Stimulated activated memory B cell treated with anti-CD40 and anti-IgM and Interleukin-4, amounts not matched to agents 10 μg/mL and 1 μg/mL and 100 μg/mL, for 72 hours (primary cell): ENCODE measurements at regions not wholly inside any gene's neighbourhood (a gene's known extent, or its start where the extent isn't known, plus 50 kb on each side); places are given as distances from the start of the nearest gene placed in this dataset.

Experiments used
- ATAC-seq: fragments of 150-1000 bp; cut with Tn5 transposase; 2 replicates; pipeline ENCODE4 v1.10.0; 2021
- H3K27ac Mint-ChIP-seq: one replicate; pipeline ENCODE4 v1.8.0; 2022; ENCODE audit warnings: mild to moderate bottlenecking, mixed read lengths
- H3K27me3 Mint-ChIP-seq: one replicate; pipeline ENCODE4 v1.8.0; 2022; ENCODE audit warnings: mixed read lengths
- H3K36me3 Mint-ChIP-seq: one replicate; pipeline ENCODE4 v1.8.0; 2022; ENCODE audit warnings: mixed read lengths
- H3K4me1 Mint-ChIP-seq: one replicate; pipeline ENCODE4 v1.8.0; 2022; ENCODE audit warnings: mixed read lengths
- H3K4me3 Mint-ChIP-seq: one replicate; pipeline ENCODE4 v1.8.0; 2022; ENCODE audit warnings: mild to moderate bottlenecking, moderate library complexity, mixed read lengths
- H3K9me3 Mint-ChIP-seq: one replicate; pipeline ENCODE4 v1.8.0; 2022; ENCODE audit warnings: mixed read lengths

DNA sequence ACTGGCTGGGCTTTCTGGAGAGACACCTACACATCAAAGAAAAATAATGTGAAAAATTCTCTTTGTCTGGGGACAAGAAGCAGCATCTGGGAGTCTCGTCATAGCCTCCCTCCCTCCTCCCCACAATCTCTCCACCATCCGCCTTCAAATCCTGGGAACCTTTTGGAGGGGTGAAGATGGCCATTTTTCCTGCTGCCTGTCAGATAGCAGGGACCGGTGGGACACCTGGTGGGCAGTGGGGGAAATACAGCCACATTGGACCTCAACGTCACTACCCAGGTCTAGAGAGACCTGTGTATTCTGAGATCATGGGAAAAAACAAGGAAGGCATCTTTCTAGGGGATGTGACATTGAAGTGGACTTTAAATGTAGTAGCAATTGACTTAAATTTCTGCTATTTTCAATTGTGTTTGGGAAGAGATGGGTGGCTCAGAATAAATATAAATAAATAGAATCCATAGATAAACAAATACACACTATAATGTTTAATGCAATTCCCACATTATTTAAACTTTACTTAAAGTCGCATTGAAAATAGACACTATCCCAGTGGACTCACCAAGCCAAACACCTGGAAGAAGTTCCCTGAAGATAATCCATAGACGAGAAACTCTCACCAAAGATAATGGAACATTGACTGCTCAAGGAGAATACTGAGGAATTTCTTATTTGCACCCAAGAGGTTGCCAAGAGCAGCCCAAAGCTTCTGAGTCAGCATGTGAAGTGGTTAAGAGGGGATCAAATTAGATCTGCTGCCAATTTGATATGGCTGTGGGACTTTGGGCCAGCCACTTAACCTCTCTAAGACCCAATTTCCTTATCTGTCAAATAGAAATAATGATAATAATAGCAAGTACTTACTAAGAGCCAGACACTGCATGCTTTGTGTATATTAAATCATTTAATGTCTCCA is 147.6 kb upstream of the CAMK1G start:
- peaks cover 26% of the 10 kb centered on the region for H3K27me3 Mint-ChIP-seq
- no peak overlapping the region for H3K27ac Mint-ChIP-seq
- no peak for ATAC-seq
- H3K4me1 Mint-ChIP-seq: no peaks in the 10 kb centered on the region
- H3K4me3 Mint-ChIP-seq: no peak overlapping the region
- H3K9me3 Mint-ChIP-seq: peaks cover 6% of the 10 kb centered on the region
- no peaks in the 10 kb centered on the region for H3K36me3 Mint-ChIP-seq

DNA sequence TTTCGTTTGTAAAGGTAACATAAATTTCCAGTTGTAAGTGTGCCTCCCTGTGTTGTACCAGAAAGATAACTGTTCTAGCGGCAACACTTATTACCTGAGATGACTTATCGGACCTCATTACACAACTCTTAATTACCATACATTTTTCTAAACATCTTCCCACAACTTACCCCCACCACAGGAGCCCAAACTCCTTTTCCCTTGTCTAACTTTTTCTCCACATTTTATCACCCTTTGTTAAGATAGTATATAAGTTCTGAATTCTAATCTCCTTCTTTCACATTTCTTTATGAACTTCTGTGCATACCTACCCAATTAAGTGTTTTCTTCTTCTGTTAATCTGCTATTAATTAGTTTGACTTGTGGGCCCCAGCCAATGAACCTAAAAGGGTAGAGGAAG is 143.7 kb upstream of the CAMK1G start:
- no peak overlapping the region for H3K27ac Mint-ChIP-seq
- ATAC-seq: no peak
- H3K27me3 Mint-ChIP-seq: peaks cover 17% of the 10 kb centered on the region
- H3K9me3 Mint-ChIP-seq: peaks cover 6% of the 10 kb centered on the region
- no peak overlapping the region for H3K4me3 Mint-ChIP-seq
- H3K36me3 Mint-ChIP-seq: no peaks in the 10 kb centered on the region
- no peaks in the 10 kb centered on the region for H3K4me1 Mint-ChIP-seq

DNA sequence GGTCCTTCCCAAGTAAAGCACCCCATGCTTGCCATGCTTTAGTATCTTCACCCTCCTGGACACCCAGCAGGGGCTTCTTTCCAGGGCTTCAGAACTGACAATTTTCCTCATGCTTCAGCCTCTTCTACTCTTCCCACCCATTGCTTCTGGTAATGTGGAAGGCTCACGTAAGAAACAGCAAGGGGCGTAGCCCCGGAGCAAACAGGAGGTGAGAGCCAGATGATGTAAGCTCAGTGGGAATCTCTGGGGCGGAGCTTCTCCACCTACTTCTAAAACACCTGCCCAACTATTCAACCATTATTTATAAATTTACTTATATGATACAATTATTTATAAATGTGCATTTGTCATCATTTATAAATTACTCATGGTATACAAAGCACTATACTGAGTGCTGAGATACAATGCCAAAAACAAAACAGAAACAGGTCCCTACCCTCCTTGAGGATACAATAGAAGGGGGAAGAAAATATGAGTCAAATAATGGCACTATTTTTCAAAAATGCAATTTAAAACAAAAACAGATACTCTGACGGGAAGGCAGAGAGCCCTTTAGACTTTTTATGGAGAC is 140.1 kb upstream of the CAMK1G start:
- H3K9me3 Mint-ChIP-seq: peaks cover 6% of the 10 kb centered on the region
- H3K4me3 Mint-ChIP-seq: no peak overlapping the region
- no peaks in the 10 kb centered on the region for H3K36me3 Mint-ChIP-seq
- ATAC-seq: no peak
- no peaks in the 10 kb centered on the region for H3K4me1 Mint-ChIP-seq
- H3K27me3 Mint-ChIP-seq: peaks cover 8% of the 10 kb centered on the region
- no peak overlapping the region for H3K27ac Mint-ChIP-seq

DNA sequence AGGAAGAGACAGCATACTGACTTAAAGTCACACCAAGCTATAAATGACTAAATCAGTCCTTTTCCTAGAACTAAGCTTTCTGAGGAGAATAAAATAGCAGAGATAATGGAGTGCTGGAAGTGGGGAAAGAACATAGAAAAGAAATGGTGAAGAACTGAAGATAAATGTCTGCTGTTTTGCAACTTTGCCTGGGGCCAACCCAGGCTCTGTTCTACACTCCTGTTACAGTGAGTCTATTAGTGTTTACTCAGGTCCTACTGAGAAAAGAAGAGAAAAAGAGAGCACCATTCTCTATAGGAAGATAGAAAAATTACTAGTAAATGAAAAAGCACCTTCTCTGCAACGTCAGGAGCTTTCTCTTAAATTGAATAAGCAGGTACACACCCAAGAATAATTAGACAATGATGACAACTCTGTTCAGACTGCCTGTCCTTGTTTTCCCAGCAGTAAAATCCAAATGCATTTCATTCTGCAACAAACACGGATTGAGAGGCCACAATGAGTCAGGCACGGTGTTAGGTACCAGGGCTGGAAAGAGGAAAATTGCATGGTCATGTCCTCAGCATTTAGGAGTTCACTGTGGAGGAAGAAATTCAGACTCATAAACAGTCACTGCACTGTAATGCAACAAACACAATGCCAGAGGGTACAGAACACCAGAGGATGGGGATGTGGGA is 139.4 kb upstream of the CAMK1G start:
- no peak for ATAC-seq
- Mint-ChIP-seq H3K4me3 (no peak overlapping the region), H3K36me3 (no peaks in the 10 kb centered on the region), H3K9me3 (peaks cover 6% of the 10 kb centered on the region), H3K27me3 (peaks cover 8% of the 10 kb centered on the region), H3K27ac (no peak overlapping the region), H3K4me1 (no peaks in the 10 kb centered on the region)

DNA sequence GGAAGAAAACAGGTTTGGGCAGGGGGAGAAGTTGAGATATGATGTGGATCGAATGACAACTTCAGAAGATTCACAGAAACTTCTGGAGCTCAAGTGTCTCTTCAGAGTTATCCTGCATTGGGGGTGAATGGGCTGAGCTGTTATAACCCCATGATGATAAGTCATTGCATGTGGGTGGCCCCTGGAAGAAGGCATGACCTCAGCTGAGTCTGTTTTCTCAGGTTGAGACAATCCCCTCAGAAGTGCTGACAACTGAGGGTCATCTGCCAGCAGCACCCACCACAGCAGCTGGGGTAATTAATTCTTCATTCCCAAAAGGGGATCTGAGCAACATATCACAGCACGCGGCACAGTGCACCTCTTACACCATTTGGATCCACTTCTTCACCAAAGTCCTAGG is 138.6 kb upstream of the CAMK1G start:
- Mint-ChIP-seq H3K4me3 (no peak overlapping the region), H3K36me3 (no peaks in the 10 kb centered on the region), H3K9me3 (peaks cover 3% of the 10 kb centered on the region), H3K4me1 (no peaks in the 10 kb centered on the region), H3K27me3 (peaks cover 4% of the 10 kb centered on the region), H3K27ac (no peak overlapping the region)
- ATAC-seq: no peak

DNA sequence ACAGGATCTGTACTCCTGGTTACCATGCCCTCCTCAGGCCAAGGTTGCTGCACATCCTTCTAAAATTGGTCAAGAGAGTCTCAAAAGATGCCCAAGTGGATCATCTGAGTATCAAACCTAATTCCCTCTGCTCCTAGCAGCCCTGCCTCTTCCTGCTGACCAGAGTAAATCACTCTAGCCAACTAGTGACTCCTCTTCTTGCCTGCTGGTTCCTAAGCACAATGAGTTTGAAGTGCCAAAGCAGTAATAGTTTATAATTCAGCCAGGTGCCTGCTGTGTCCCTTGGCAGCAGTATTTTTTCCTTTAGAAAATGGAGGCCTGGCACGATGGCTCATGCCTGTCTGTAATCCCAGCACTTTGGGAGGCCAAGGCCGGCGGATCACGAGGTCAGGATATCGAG is 137.9 kb upstream of the CAMK1G start:
- no peak overlapping the region for H3K27ac Mint-ChIP-seq
- no peaks in the 10 kb centered on the region for H3K27me3 Mint-ChIP-seq
- no peak overlapping the region for H3K4me3 Mint-ChIP-seq
- no peak for ATAC-seq
- no peaks in the 10 kb centered on the region for H3K4me1 Mint-ChIP-seq
- H3K36me3 Mint-ChIP-seq: no peaks in the 10 kb centered on the region
- no peaks in the 10 kb centered on the region for H3K9me3 Mint-ChIP-seq

DNA sequence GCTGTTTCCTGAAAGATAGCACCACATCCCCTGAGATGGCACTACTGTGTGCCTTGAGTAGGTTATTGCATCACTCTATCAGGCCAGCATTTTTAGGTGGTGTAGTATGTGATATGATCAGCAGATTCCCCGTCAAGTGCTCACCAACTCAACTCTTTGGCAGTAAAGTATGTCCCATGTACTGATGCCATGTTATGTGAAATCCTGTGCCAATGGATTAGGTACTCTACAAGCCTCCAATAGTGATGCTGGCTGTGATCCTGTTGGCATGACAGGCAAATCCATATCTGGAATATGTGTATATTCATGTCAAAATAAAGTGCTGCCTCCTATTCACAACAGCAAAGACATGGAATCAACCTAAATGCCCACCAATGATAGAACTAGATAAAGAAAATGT is 137.2 kb upstream of the CAMK1G start:
- H3K9me3 Mint-ChIP-seq: no peaks in the 10 kb centered on the region
- no peaks in the 10 kb centered on the region for H3K36me3 Mint-ChIP-seq
- ATAC-seq: no peak
- H3K4me1 Mint-ChIP-seq: no peaks in the 10 kb centered on the region
- peaks cover 3% of the 10 kb centered on the region for H3K27me3 Mint-ChIP-seq
- H3K4me3 Mint-ChIP-seq: no peak overlapping the region
- no peak overlapping the region for H3K27ac Mint-ChIP-seq

DNA sequence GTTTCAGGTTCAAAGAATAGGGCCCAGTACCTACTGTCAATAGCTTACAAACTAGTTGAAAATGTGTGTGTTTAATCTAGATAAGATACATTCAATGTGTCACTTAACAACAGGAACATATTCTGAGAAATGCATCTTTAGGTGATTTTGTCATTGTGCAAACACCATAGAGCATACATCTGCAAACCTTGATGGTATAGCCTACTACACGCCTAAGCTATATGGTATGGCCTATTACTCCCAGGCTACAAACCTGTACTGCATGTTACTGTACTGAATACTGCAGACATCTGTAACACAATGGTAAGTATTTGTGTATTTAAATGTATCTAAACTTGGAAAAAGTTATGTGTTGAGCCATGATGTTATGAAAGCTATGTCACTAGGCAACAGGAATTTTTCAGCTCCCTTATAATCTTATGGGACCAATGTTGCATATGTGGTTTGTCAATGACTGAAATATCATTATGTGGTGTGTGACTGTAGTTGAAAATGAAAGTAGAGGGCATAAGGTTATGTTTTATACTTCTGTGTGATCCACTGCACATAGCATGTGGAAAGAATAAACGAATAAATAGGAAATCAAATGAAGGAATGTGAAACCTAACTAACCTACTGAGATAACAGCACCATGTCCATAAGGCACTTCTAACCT is 129.0 kb upstream of the CAMK1G start:
- H3K36me3 Mint-ChIP-seq: no peaks in the 10 kb centered on the region
- no peak for ATAC-seq
- peaks cover 36% of the 10 kb centered on the region for H3K27me3 Mint-ChIP-seq
- no peaks in the 10 kb centered on the region for H3K9me3 Mint-ChIP-seq
- no peaks in the 10 kb centered on the region for H3K4me1 Mint-ChIP-seq
- H3K4me3 Mint-ChIP-seq: no peak overlapping the region
- no peak overlapping the region for H3K27ac Mint-ChIP-seq

DNA sequence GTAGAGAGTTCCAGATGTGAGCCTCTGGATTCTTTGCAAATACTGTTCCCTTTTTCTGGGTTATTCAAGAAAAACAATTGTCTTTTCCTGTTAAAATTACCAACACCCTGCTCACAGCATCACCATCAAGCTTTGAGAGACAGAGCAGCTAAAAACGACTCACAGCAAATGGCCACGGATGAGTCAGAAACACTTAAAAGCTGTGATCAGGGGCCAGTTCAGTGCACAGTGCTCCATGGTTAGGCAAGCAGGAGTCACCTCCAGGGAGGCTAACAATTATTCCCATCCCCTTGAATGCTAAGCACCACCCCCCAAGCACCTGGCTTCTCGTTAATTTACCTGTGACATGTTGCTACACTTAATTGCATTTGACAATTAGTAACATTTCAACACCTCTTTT is 128.4 kb upstream of the CAMK1G start:
- H3K4me1 Mint-ChIP-seq: no peaks in the 10 kb centered on the region
- no peak overlapping the region for H3K27ac Mint-ChIP-seq
- H3K9me3 Mint-ChIP-seq: no peaks in the 10 kb centered on the region
- H3K27me3 Mint-ChIP-seq: peaks cover 36% of the 10 kb centered on the region
- no peak for ATAC-seq
- H3K4me3 Mint-ChIP-seq: no peak overlapping the region
- H3K36me3 Mint-ChIP-seq: no peaks in the 10 kb centered on the region

DNA sequence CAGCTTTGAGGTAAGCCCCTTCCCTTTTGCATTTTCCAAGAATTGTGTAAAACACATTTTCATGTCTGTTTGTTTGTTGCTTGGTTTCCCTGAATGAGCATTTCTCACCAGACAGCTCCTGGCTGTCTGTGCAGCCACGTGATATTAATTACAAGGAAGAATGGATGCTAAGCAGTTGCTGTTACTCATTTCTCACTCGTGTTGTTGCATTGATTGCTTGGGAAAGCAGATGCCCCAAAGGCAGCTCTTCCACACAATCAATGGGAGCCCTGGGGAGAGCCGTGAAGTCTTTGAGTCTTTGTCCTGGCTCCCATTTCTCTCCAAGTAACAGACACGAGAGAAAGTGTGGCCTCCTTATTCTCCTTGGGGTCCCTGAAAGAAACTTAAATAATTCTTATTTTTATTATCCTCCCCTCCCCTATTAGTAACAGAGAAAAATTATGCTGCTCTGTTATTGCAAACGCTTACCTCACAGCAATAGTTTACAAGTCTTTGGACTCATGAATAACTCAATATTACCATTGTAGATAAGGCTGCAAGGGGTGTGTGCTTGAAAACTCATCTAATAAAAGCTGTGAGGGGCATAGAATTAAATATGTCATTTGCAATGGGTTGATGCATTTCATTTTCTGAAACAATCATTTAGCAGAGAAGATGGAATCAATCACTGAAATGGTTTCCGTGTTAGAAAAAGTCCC is 127.7 kb upstream of the CAMK1G start:
- Mint-ChIP-seq H3K27me3 (peaks cover 36% of the 10 kb centered on the region), H3K9me3 (peaks cover 2% of the 10 kb centered on the region), H3K4me1 (no peaks in the 10 kb centered on the region), H3K4me3 (no peak overlapping the region), H3K36me3 (no peaks in the 10 kb centered on the region), H3K27ac (no peak overlapping the region)
- no peak for ATAC-seq

DNA sequence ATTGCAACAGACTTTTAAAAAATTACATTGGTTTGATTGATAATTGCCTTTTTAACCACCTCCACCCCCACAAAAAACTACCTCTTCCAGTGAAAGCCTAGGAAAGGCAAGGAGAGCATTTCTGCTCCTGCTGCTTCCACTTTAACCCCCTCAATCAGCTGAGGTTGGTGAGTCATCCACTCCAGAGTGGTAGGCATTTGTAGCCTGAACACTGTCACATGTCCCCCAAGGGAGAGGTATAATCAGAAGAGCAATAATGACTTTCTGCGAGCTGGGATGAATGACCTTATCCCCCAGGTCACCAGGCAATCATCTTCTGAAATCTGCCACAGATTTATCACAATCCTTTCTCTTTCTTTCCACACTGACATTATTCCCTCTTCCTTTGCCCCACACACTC is 126.6 kb upstream of the CAMK1G start:
- Mint-ChIP-seq H3K27me3 (peaks cover 28% of the 10 kb centered on the region), H3K4me3 (no peak overlapping the region)
- ATAC-seq: no peak

DNA sequence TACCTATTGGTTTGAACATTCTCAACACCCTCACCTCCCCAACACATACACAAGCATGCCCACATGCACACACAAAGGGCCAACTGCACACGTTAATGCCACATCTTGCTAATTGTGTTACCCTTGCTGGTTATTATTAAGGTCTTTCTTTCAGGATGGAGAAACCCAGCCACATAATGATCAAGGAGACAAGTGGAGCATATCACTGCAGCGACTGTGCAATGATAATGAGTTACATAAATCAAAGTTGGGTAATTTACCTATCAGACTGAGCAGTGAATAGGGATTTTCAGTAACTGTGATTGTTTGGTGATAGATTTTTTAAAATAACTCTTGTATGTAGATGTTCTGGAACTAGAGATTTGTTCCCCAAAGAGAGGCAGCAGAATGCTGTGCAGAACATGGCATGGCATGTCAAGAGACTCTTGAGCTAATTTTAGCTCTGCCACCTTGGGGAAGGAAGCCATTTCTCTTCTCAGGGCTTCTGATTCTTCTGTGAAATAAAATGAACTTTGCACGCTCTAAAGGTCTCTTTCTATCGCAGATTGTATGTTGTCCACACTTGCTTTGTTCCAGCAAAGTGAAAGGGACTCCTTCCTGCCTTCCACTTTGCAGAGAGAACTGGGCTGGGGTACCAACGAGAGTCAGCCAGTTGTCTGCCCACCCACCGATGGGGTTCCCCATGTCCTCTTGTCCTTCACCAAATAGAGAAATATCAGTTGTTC is 126.0 kb upstream of the CAMK1G start:
- no peak overlapping the region for H3K4me3 Mint-ChIP-seq
- no peak for ATAC-seq
- peaks cover 21% of the 10 kb centered on the region for H3K27me3 Mint-ChIP-seq
- no peaks in the 10 kb centered on the region for H3K4me1 Mint-ChIP-seq
- H3K9me3 Mint-ChIP-seq: peaks cover 9% of the 10 kb centered on the region
- H3K27ac Mint-ChIP-seq: no peak overlapping the region
- H3K36me3 Mint-ChIP-seq: no peaks in the 10 kb centered on the region

More for the DNA sequence above, 126.6 kb upstream of the CAMK1G start:
- Mint-ChIP-seq H3K36me3 (no peaks in the 10 kb centered on the region), H3K27ac (no peak overlapping the region), H3K9me3 (peaks cover 8% of the 10 kb centered on the region), H3K4me1 (no peaks in the 10 kb centered on the region)

DNA sequence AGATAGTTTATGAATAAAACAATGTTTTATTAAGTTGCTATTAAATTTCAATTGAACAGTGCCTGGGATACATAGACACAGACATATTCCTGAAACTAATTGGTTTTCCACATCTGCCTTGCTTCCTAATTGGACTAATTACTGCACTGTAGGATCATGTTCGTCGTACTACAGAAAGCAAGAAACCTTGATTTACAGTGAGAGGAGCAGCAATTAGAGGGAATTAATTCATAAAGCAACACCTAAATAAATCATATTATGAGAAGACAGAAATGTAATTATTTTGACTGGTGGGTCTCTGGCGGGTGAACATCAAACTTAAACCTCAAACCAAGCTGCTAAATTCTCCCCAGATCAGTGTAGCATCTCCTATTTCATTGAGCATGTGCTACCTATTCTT is 124.6 kb upstream of the CAMK1G start:
- Mint-ChIP-seq H3K27ac (no peak overlapping the region), H3K4me1 (no peaks in the 10 kb centered on the region), H3K27me3 (peaks cover 12% of the 10 kb centered on the region), H3K9me3 (peaks cover 9% of the 10 kb centered on the region), H3K4me3 (no peak overlapping the region), H3K36me3 (no peaks in the 10 kb centered on the region)
- no peak for ATAC-seq

DNA sequence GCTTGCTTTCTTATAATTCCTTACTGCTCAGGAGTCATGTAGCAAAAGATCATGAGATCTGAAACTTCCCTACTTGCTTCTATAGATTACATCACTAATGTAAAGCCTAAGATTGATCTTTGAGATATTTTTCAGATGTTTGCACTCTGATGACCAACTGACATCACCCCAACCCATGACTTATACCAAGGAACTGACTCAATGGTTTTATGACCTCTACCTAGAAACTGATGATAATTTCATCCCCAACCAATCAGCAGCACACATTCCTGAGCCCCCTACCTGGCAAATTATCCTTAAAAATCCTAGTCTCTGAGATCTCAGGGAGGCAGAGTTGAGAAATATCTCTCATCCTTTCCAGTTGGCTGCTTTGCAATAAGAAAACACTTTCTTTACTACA is 122.3 kb upstream of the CAMK1G start:
- Mint-ChIP-seq H3K4me1 (no peaks in the 10 kb centered on the region), H3K36me3 (no peaks in the 10 kb centered on the region), H3K9me3 (peaks cover 9% of the 10 kb centered on the region), H3K4me3 (no peak overlapping the region), H3K27ac (no peak overlapping the region), H3K27me3 (peaks cover 8% of the 10 kb centered on the region)
- no peak for ATAC-seq
